GM12878 (cell line): ENCODE measurements at regions not wholly inside any gene's neighbourhood (a gene's known extent, or its start where the extent isn't known, plus 50 kb on each side); places are given as distances from the start of the nearest gene placed in this dataset.

ENCODE experiments used
- ATAC-seq: fragments of 200-7000 bp; cut with Tn5 transposase; 3 replicates; pipeline ENCODE4 v1.9.1; 2020; ENCODE audit warnings: mild to moderate bottlenecking, moderate library complexity
- BruUV-seq: library from RNA; stranded (reverse); fragments of 400-500 nt; replicated peaks from 2 replicates; lab custom pipeline; 2021; lab: Mats Ljungman, UMichigan
- CTCF ChIA-PET: fragments of 300-600 bp; sonication (Branson Sonifier 250); formaldehyde crosslinking; extraction: SDS; loops from one replicate; lab custom pipeline; 2021; ENCODE audit warnings: inconsistent platforms; lab: Yijun Ruan, JAX
- POLR2A ChIA-PET: fragments of 350-600 bp; formaldehyde crosslinking; extraction: SDS; loops from one replicate; lab custom pipeline; 2021; ENCODE audit warnings: inconsistent platforms; lab: Charles Lee
- RAD21 ChIA-PET: fragments of 300-600 bp; sonication (Branson Sonifier 250); formaldehyde crosslinking; loops from one replicate; lab custom pipeline; 2023; ENCODE audit warnings: antibody characterized with exemption; ENCODE audit not compliant: unreplicated experiment; lab: Charles Lee
- SMC1A ChIA-PET: fragments of 300-600 bp; sonication (Branson Sonifier 250); formaldehyde crosslinking; loops from one replicate; lab custom pipeline; 2023; ENCODE audit not compliant: unreplicated experiment, uncharacterized antibody; lab: Charles Lee
- DNase-seq: peaks from one replicate; pipeline ENCODE4 v3.0.0-alpha.2; 2011; ENCODE audit warnings: low read depth, low spot score
- FAIRE-seq: peaks from 3 replicates; lab custom pipeline; 2011; peaks lifted over from hg19 to GRCh38; lab: Jason Lieb, UNC
- H2AFZ ChIP-seq: 2 replicates; pipeline ENCODE4 v1.6.0; 2011; ENCODE audit warnings: low read depth, low read length, control low read depth; ENCODE audit not compliant: control insufficient read depth
- H3K27ac ChIP-seq: 2 replicates; pipeline ENCODE4 v1.5.1; 2011; ENCODE audit warnings: control low read depth; ENCODE audit not compliant: control insufficient read depth, insufficient read depth
- H3K27me3 ChIP-seq, 2 experiments: replicated peaks in 1 of 2; 2 replicates each; pipeline versions ENCODE4 v1.6.0 to v1.6.1; 2011; ENCODE audit warnings: low read length in 1 of 2; ENCODE audit not compliant: control insufficient read depth in 2 of 2, insufficient read depth in 2 of 2
- H3K36me3 ChIP-seq, 2 experiments: 2 replicates each; pipeline ENCODE4 v1.5.1; 2011; ENCODE audit warnings: low read length in 1 of 2; ENCODE audit not compliant: control insufficient read depth in 2 of 2, insufficient read depth in 2 of 2
- H3K4me1 ChIP-seq: 2 replicates; pipeline ENCODE4 v1.6.1; 2011; ENCODE audit warnings: mild to moderate bottlenecking, low read length, moderate library complexity, mixed read lengths; ENCODE audit not compliant: control insufficient read depth, insufficient read depth
- H3K4me2 ChIP-seq: 2 replicates; pipeline ENCODE4 v1.6.0; 2011; ENCODE audit warnings: control low read depth; ENCODE audit not compliant: control insufficient read depth, insufficient read depth
- H3K4me3 ChIP-seq: fragments of 200-600 bp; sonication (generic); 2 replicates; pipeline ENCODE4 v1.5.1; 2016
- H3K79me2 ChIP-seq: 2 replicates; pipeline ENCODE4 v1.6.0; 2011; ENCODE audit warnings: low read length; ENCODE audit not compliant: control insufficient read depth, insufficient read depth
- H3K9ac ChIP-seq: 2 replicates; pipeline ENCODE4 v1.8.0; 2011; ENCODE audit warnings: low read length, control low read depth, mixed read lengths; ENCODE audit not compliant: control insufficient read depth, insufficient read depth
- H3K9me3 ChIP-seq: replicated peaks from 3 replicates; pipeline ENCODE4 v1.5.1; 2011; ENCODE audit warnings: mild to moderate bottlenecking, low read length; ENCODE audit not compliant: control insufficient read depth, insufficient read depth
- H4K20me1 ChIP-seq: 2 replicates; pipeline ENCODE4 v1.6.0; 2011; ENCODE audit not compliant: control insufficient read depth, insufficient read depth
- ATF2 ChIP-seq: IDR thresholded peaks from 2 replicates; pipeline ENCODE4 v1.6.1; 2012; ENCODE audit warnings: low read length, inconsistent platforms
- CHD1 ChIP-seq: IDR thresholded peaks from 2 replicates; pipeline ENCODE4 v1.6.1; 2012; ENCODE audit warnings: low read depth, low read length, improper control_type of control experiment
- CHD4 ChIP-seq: fragments of 200-600 bp; sonication (generic); IDR thresholded peaks from 2 replicates; pipeline ENCODE4 v1.6.1; 2016; ENCODE audit warnings: mild to moderate bottlenecking
- EZH2 ChIP-seq: IDR thresholded peaks from 2 replicates; pipeline ENCODE4 v1.6.1; 2012; ENCODE audit warnings: low read depth, mild to moderate bottlenecking, control low read depth, inconsistent platforms, low read length, borderline replicate concordance; ENCODE audit not compliant: control insufficient read depth
- HDAC6 ChIP-seq: fragments of 200-600 bp; sonication (generic); IDR thresholded peaks from one replicate; pipeline ENCODE4 v1.8.0; 2017; ENCODE audit warnings: antibody characterized with exemption; ENCODE audit not compliant: unreplicated experiment
- IRF5 ChIP-seq: fragments of 450-650 bp; IDR thresholded peaks from 2 replicates; pipeline ENCODE4 v1.6.1; 2017; ENCODE audit warnings: borderline replicate concordance
- NBN ChIP-seq: fragments of 450-650 bp; IDR thresholded peaks from 2 replicates; pipeline ENCODE4 v1.6.1; 2016
- NFXL1 ChIP-seq: fragments of 450-650 bp; IDR thresholded peaks from 2 replicates; pipeline ENCODE4 v1.6.1; 2017; ENCODE audit warnings: antibody characterized with exemption, mild to moderate bottlenecking, borderline replicate concordance
- PAX5 ChIP-seq: IDR thresholded peaks from 2 replicates; pipeline ENCODE4 v1.6.1; 2011; ENCODE audit warnings: low read depth, low read length, borderline replicate concordance
- SIN3A ChIP-seq: IDR thresholded peaks from 2 replicates; pipeline ENCODE4 v1.6.1; 2012; ENCODE audit warnings: low read depth, low read length, improper control_type of control experiment
- SMC3 ChIP-seq: IDR thresholded peaks from 2 replicates; pipeline ENCODE4 v1.6.1; 2011; ENCODE audit warnings: low read length, improper control_type of control experiment, borderline replicate concordance
- WGBS: methylation state at CpG from one replicate; pipeline ENCODE4 v1.1.6; 2016; ENCODE audit warnings: low lambda C conversion rate; ENCODE audit not compliant: insufficient replicate concordance, insufficient coverage; ENCODE audit errors: missing lambda C conversion rate; 5-methylcytosine and 5-hydroxymethylcytosine counted together
- in situ Hi-C: fragments of 300-500 bp; cut with MboI; formaldehyde crosslinking; loops from 9 replicates; pipeline ENCODE4 v1.14.3; 2018; ENCODE audit warnings: mixed read lengths
- intact Hi-C: fragments of 100-400 bp; cut with micrococcal nuclease; formaldehyde crosslinking; loops from one replicate; pipeline ENCODE4 v1.14.2; 2022; ENCODE audit not compliant: unreplicated experiment

- ChIA-PET POLR2A (no interaction called here), RAD21 (no interaction called here), CTCF (interaction anchor here (1.5 kb wide), 1 partner anchor 12 kb away, joined by 3 read pairs; no protein-coding TSS in a partner anchor), SMC1A (no interaction called here)
- intact Hi-C loops (no loop called here), in situ Hi-C loops (no loop called here)
- no peaks in the 10 kb centered on the region for H3K9me3 ChIP-seq
- DNase-seq = no peak
- no peaks in the 10 kb centered on the region for H3K79me2 ChIP-seq
- H3K4me2 ChIP-seq = no peak overlapping the region
- H4K20me1 ChIP-seq = no peaks in the 10 kb centered on the region
- H2AFZ ChIP-seq = no peak overlapping the region
- no peak for ATAC-seq
- H3K9ac ChIP-seq = no peak overlapping the region
- no peak overlapping the region for H3K4me3 ChIP-seq
- no TSS peak for BruUV-seq
- no peaks in the 10 kb centered on the region for H3K36me3 ChIP-seq
- no peaks in the 10 kb centered on the region for H3K4me1 ChIP-seq
- TF ChIP-seq EZH2 (no peak), SIN3A (no peak), CHD4 (no peak), SMC3 (no peak), PAX5 (no peak), NBN (no peak), ATF2 (no peak), IRF5 (no peak), NFXL1 (no peak), HDAC6 (no peak), CHD1 (no peak)
- no peak for FAIRE-seq
- WGBS = 17% methylated on average over 4 of the region's 4 CpGs
- H3K27ac ChIP-seq = no peak overlapping the region
- H3K27me3 ChIP-seq = no peaks in the 10 kb centered on the region
These were observed 1823.6 kb upstream of the FLRT2 start for GRCh38 chr14:83706231-83706954.
